NB4 (cell line): ENCODE measurements at regions not wholly inside any gene's neighbourhood (a gene's known extent, or its start where the extent isn't known, plus 50 kb on each side); places are given as distances from the start of the nearest gene placed in this dataset.

Source experiments
- CTCF ChIP-seq: IDR thresholded peaks from one replicate; pipeline ENCODE4 v1.5.1; 2012; ENCODE audit warnings: low read depth, low read length
- MYC ChIP-seq: IDR thresholded peaks from 2 replicates; pipeline ENCODE4 v1.6.1; 2011; ENCODE audit warnings: low read depth, low read length
- TF ChIP-seq, protein P1 (sequence below): IDR thresholded peaks from 2 replicates; pipeline ENCODE4 v1.6.1; 2011; ENCODE audit warnings: low read depth, low read length

DNA sequence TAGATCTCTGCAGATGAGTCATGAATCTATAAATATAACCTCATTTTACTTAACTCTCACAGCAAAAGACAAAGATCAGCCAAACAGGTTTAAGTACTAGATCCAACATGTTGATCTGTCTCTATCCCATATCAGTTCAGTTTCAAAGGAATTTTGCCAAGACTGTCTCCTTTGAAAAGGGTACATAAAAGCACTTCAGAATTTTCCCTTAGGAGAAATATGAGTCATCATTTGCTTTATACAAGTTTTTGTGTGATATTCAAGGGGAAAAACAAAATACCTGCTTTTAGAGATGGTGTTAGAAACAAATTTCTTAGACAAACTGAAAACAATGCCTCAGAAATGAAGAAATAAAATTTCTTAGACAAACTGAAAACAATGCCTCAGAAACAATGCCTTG, 73.5 kb upstream of the LRRC7 start:
- no peak for TF ChIP-seq CTCF
- TF ChIP-seq, protein P1, sequence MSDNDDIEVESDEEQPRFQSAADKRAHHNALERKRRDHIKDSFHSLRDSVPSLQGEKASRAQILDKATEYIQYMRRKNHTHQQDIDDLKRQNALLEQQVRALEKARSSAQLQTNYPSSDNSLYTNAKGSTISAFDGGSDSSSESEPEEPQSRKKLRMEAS = no peak
- TF ChIP-seq MYC = no peak
